Glomerular endothelial cell (primary cell): ENCODE measurements at regions not wholly inside any gene's neighbourhood (a gene's known extent, or its start where the extent isn't known, plus 50 kb on each side); places are given as distances from the start of the nearest gene placed in this dataset.

Experiments used
- DNase-seq: peaks from one replicate; pipeline ENCODE4 v3.0.0-alpha.2; 2011; ENCODE audit warnings: low read depth, low spot score; ENCODE audit errors: extremely low read depth

DNA sequence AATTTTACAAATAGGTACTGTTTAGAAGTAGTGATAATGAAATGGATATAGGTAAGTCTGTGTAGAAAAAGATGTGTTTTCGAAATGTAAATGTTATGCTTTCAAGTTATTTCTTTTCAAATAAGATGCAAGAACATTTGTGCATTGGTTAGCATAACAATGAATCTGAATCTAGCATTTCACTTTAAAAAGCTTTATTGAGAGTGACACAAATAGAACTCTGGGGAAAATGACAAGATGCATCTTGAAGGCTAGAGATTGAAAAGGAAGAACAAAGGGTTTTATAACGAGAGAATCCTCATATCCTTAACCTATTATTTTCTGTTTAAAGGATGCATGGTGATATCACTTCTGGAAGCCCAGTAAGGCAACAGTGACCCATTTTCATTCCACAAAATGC is 639.9 kb upstream of the PTCHD4 start:
- no peak for DNase-seq

DNA sequence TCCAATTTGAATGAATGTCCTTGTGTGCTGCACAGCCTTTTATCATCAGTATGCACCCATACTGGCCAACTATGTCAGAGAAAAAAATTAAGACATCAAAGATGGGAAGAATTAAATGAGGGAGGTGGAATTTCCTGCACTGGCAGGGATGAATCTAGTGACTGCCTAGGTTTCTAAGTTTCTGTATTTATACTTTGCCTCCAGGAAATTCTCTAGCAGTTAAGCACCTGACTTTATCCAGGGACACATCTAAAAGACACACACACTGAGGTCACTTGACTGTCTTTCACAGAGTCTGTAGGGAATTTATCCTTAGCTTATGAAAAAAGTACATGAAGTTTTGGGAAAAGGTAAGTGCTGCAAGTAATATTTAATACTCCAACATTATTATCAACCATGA is 636.5 kb upstream of the PTCHD4 start:
- DNase-seq: no peak

DNA sequence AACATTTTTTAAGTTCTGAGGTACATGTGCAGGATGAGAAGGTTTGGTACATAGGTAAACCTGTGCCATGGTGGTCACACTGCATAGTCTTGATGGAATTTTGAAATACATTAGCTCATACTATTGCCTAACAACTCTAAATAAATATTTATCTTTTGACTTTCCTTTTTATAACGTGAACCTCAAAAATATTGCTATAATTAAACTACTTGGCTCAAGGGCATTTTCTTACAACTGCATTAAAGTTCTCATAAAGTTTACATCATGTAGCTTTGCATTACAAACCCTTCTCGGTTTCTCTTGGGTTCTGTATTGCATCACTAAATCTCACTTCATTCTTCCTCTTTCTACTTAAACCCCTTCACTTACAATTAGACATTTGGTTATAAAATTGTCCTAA is 636.0 kb upstream of the PTCHD4 start:
- DNase-seq: no peak

DNA sequence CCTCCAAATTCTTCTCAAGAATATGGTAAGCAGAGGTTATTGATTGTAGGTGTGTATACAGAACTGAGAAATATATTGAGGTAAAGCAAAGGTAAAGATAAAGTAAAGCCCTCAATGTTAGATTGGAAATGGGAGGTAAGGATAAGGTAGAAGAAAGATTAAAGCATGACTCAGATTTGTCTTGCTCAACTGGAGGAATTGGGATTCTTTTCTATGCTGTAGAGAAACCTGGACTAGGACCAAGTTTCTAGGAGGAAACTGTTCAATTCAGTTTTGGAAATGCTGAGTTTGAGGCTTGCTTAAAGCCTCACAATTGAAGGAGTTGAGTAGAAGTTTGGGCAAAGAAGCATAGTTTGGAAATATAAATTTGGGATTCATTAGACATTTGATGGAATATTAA is 634.0 kb upstream of the PTCHD4 start:
- no peak for DNase-seq

DNA sequence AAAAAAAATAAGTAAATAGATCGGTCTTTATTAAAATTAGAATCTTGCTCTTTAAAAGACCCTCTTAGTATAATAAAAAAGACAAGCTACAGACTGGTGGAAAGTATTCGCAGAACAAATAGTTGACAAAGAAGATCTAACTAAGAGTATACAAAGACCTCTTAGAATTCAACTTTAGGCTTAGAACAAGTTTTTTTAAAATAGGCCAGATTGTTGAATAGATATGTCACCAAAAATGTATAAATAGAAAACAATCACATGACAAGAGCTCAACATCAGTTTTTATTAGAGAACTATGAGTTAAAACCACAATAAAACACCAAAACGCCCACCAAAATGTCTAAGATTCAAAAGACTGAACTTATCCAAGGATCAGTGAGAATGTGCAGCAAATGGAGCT is 632.7 kb upstream of the PTCHD4 start:
- no peak for DNase-seq

DNA sequence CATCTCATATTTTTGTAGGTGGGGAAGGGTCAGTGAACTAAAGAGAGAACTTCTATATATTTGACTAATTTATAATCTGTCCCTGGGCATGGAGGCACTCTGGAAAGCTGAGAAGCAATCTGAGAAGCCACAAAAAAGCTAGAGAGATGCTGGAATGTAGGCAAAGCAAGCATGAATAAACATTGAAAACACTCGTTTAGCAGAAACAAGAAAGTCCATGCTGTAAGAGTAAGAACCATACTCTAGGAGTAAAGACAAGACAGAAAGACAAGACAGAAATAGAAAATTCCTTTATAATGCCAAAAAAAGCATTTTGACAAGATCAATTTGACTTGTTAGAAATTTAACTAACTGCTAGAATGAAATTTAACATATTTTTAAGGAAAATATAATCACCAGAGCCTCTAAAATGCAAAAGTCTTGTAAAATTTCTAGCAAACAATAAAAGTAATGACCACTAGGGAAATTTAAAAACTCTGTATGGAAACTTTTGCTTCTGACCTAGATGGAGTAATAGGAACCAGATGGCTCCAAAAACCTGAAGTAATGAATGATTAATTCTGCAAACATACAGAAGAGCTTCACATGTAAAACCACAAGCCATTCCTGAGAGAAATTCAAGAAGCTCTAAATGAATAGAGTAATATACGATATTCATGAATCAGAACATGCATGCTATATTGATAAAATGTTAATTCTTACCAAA is 625.7 kb upstream of the PTCHD4 start:
- DNase-seq: no peak

DNA sequence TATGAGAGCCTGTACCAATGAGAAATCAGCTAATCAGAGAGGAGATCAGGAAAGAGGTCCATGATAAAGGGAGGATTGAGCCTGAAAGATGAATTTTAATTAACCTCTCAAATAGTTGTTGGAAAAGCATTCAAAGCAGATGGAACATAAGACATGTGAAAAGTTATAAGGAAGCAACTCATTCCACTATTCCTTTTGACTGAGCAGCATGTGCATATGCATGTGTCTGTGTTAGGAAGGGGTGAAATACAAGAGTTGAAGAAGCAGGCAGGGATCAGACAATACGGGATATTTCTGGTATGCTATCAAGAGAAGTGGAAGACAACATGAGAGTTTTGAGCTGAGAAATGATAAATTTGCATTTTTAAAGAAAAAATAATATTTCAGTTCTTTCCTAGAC is 624.8 kb upstream of the PTCHD4 start:
- DNase-seq: no peak

DNA sequence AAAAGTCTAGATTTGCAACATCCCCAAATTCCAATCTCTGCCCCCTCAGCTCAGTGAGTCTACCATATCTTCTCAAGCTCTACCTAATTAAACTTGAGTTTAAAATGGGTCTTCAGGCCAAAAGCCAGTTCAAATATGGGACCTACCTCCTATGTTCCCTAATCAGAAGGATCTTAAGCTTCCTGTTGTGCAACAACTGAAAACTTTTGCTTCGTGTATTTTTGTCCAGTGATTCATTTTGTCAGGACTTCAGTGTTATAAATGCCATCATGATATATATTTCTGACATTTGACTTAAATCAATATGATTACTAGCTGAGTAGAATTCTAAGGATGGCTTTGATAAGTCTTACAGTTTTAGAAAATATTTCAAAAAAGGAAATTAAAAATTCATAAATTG is 622.6 kb upstream of the PTCHD4 start:
- no peak for DNase-seq

DNA sequence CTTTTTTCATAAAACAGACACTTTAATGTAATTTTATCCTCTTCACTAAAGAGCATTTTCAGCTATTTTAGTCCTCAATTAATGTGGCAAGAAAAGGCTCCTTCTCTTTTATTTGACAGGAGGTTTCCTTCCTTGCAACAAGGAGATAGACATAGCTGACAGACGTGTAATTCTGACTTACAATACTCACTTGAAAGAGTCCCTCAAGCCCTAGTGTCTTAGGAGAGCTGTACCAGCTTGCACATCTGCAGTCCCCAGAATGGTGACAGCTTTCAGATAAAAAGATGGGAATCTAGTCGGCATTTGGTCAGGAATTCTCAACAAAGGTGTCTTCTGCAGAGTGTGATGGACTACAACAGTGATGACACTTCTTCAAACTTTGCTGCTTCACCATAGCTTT is 603.7 kb upstream of the PTCHD4 start:
- no peak for DNase-seq

DNA sequence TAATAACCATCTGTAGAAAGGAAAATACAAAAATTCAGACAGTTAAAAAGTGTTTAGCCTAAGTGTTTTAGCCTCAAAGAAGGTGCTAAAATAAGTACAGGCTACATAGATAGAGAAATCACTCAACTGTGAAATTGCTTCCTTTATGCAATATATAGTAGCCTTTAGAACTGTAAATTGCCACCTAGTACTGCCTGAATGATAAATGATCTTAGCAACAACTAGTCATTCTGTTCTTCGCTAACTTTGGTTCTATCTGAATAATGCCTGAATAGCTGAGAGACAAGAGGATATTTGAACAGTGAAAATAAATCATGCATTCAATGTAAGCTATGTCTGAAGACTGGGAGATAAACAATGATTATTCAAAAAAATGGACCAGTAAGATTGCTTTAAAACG is 603.3 kb upstream of the PTCHD4 start:
- no peak for DNase-seq

DNA sequence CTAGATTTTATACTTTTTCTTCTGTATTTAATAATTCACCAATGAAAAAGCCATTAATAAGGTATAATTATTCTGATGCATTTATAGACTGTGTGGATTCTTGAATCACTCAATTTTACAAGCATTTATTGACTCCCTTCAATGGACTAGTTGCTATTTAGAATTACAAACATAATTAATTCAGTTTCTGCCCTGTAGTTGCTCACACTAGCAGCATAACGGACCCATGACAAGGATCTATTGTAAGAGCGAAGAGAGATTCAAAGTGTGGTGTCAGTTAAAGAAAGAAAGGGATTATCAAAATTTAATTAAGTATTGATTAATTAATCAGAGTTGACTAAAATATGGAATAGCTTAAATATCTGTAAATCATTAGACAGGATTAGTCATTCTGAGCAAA is 602.6 kb upstream of the PTCHD4 start:
- DNase-seq: no peak

DNA sequence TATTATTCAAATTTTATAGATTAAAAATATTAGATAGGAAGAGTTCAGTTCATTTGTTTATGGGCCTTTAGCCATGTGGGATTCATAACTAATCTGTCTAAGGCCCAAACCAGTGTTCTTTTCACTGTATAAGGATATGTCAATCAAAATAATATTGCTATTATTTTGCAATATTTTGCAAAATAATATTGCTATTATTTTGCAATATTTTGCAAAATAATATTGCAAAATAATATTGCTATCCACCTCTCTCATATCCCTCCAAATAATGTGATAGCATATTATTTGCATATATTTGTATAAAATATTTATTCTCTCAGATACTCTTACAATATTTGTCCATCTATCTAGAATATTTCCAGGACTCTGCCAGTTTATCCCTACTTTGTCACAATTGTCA is 595.3 kb upstream of the PTCHD4 start:
- DNase-seq: no peak

DNA sequence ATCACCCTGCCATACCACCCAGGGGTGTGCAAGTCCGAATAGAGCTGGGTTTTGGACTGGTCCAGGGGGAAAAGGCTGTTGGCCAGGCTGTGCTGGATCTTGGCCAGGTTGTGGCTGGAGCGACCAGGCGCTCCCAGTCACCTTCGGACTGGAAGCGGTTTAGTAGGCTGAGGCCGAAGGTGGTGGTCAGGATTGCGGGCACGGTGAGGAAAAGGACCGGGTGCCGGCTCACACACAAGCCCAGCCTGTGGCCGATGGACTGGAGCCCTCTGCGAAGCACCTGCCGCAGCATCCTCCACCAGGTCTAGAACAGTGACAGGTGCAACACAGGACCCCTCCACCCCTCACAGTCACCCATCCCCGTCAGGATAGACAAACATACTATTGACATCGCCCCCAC is 590.6 kb upstream of the PTCHD4 start:
- no peak for DNase-seq

DNA sequence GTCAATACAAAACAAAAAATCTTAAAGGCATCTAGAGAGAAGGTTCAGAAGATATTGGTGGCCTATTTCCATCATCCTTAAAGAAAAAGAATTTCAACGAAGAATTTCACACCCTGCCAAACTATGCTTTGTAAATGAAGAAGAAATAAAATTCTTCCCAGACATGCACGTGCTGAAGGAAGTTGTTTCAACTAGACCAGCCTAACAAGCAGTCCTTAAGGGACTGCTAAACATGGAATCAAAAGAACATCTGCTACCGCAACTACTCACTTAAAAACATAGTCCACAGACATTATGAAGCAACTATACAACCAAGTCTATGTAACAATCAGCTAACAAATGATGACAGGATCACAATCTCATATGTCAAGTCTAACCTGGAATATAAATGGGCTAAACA is 584.9 kb upstream of the PTCHD4 start:
- no peak for DNase-seq

DNA sequence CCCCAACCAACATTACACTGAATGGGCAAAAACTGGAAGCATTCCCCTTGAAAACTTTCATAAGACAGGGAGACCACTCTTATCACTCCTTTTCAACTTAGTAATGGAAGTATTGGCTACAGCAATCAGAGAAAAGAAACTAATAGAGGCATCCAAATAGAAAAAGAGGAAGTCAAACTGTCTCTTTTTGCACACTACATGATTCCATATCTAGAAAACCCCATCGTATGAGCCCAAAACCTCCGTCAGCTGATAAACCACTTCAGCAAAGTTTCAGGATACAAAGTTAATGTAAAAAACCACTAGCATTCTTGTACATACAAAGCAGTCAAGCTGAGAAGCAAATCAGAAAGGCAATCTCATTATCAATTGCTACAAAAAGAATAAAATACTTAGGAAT is 580.4 kb upstream of the PTCHD4 start:
- no peak for DNase-seq

DNA sequence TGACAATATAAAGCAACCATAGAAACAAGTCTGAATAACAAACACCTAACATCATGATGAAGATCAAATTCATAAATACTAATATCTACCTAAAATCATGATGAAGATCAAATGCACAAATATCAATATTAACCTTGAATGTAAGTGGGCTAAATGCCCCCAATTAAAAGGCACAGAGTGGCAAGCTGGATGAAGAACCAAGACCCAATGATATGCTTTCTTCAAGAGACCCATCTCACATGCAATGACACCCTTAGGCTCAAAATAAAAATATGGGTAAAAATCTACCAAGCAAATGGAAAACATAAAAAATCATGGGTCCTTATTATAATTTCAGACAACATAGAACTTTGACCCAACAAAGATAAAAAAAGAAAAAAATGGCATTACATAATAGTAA is 578.5 kb upstream of the PTCHD4 start:
- no peak for DNase-seq

DNA sequence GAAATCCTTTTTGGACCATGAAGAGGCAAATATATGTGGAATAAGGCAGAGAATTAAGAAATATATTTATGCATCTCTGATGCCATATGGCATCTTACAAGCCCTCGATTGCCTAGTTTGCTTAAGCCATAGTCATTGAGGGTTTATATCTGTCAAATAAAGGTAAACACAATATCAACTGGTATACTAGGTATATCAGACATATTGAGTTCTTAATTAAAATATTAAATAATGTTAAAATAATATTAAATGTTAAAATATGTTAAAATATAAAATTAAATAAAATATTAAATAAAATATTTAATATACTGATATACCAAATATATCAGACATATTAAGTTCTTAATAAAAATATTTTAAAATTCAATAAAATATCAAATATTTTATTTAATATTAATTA is 567.4 kb upstream of the PTCHD4 start:
- DNase-seq: no peak

DNA sequence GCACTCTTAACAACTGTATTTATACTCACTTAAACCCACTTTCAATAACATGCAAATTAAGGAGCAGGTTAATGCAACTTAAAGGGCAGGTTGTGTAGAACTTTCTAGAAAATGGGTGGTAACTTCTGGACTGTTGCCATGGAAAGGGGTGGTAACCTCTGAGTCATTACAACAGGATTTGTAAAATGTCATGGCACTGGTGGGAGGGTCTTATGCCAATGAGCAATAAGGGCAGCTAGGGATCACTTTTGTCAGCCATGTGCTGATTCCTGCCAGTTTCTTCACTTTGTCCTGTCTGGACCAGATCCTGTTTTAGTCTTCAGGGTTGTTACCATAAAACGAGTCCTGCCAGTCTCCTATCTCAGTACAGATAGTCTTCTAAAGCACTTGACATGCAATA is 560.5 kb upstream of the PTCHD4 start:
- no peak for DNase-seq

DNA sequence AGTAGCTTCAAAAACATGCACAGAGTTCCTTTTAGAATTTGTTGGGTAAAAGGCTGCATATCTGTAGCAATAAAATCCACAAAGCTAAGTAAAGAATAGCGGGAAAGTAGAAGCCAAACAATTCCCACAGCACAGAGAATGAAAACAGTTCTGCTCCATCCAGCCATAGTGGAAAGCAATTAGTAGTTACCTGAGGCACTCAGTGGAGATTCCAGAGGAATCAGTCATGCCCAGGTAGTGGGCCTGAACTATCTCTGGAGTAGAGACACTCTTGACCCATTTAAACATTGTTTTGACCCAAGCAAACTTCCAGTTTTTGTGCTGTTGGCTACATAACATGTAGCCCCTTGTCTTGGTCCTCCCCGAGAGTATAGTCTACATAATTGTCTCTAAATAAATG is 559.5 kb upstream of the PTCHD4 start:
- DNase-seq: no peak

DNA sequence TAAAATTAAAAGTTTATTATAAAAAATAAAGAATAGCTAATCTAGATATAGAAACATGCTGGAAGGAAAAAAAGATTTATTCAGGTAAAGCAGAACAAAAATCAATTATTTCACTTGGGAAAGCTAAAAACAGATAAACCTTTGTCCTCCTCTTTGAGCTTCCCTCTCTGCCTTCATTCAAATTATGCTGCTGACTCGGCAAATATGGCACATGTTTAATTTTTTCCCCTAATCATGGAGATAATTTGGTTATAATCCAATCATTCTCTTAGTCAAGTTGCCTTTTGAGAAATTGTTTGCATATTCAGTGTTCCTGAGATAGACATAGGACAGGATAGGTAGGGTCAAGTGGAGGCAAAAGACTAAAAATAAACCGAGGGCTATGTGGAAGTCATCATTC is 556.8 kb upstream of the PTCHD4 start:
- DNase-seq: no peak

DNA sequence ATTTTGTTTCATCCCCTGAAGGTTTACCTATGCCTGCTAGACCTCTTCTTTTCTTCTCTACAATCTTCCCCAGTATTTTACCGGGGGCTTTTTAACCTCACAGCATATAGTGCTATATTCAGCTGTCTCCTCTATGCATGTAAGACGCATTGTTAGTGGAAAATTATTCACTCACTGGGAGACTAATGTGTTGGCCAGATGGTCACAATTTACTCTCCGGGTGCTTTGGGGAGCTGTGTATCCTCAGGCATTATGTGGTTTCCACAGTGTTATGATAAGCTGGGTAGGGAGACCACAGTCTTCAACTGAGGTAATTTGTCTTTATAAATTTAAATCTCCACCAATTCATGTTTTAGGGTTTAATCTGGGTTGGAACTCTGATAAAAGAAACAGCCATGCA is 553.8 kb upstream of the PTCHD4 start:
- DNase-seq: no peak

DNA sequence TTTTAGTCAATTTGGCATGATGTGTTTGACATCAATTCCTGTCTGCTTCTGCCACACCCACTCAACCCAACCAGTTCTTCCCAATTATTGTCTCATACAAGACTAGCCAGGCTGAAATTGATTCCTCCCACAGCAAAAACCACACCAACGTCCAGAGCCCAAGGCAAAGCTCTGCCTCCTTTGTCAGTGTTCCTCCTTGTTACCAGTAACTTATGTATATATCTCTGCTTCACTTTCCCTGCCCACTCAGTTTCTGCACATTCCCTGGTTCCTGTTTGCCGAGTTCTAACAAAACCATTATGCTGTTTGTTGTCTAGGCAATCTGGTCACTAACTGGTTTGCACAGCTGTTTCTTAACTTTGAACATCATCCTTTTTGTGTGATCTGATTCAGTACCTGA is 547.9 kb upstream of the PTCHD4 start:
- no peak for DNase-seq

DNA sequence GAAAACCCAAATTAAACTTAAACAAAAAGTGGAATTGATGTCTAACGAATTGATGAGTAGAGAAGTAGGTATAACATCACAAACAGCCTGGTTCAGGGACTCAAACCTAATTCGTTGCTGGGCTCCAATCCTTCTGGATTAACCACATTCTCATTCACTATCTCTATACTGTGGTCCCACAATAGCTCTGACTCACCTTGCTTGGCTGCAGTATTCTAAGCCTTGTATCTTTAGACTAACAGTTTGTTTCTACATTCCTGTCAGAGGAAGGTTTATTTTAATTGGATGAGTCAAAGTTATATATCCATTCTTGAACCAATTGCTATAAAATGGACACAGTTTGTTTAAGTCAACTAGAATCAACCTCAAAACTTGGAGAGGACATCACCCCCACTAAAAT is 530.5 kb upstream of the PTCHD4 start:
- no peak for DNase-seq
